IMR-90 (cell line): ENCODE measurements at regions not wholly inside any gene's neighbourhood (a gene's known extent, or its start where the extent isn't known, plus 50 kb on each side); places are given as distances from the start of the nearest gene placed in this dataset.

Experiments
- ATAC-seq: fragments of 200-7000 bp; cut with Tn5 transposase; 2 replicates; pipeline ENCODE4 v1.9.1; 2020; ENCODE audit warnings: low read depth, mild to moderate bottlenecking, moderate library complexity
- BruUV-seq: library from RNA; stranded (reverse); fragments of 400-500 nt; replicated peaks from 2 replicates; lab custom pipeline; 2021; lab: Mats Ljungman, UMichigan
- CTCF ChIA-PET: fragments of 300-600 bp; formaldehyde crosslinking; extraction: SDS; loops from one replicate; lab custom pipeline; 2021; ENCODE audit warnings: antibody characterized with exemption; lab: Yijun Ruan, JAX
- POLR2A ChIA-PET: fragments of 300-600 bp; sonication (Branson Sonifier 250); formaldehyde crosslinking; loops from one replicate; lab custom pipeline; 2022; ENCODE audit warnings: antibody characterized with exemption; ENCODE audit not compliant: unreplicated experiment; lab: Charles Lee
- DNase-seq: peaks from one replicate; pipeline ENCODE4 v3.0.0; 2013
- H2AFZ ChIP-seq: replicated peaks from 2 replicates; pipeline ENCODE3; 2013; ENCODE audit warnings: low read length, mild to moderate bottlenecking; ENCODE audit not compliant: poor library complexity
- H2AK5ac ChIP-seq: 2 replicates; pipeline ENCODE4 v1.6.1; 2013; ENCODE audit warnings: low read depth, low read length, inconsistent platforms
- H2AK9ac ChIP-seq: replicated peaks from 2 replicates; pipeline ENCODE3; 2013; ENCODE audit warnings: mild to moderate bottlenecking, low read depth, low read length, moderate library complexity; ENCODE audit not compliant: poor library complexity
- H2BK120ac ChIP-seq: 2 replicates; pipeline ENCODE4 v1.6.1; 2013; ENCODE audit warnings: low read depth, low read length, inconsistent platforms
- H2BK15ac ChIP-seq: 3 replicates; pipeline ENCODE4 v1.6.1; 2013; ENCODE audit warnings: low read depth, low read length, inconsistent platforms
- H2BK20ac ChIP-seq: 2 replicates; pipeline ENCODE4 v1.6.1; 2013; ENCODE audit warnings: low read depth, mild to moderate bottlenecking, inconsistent platforms, low read length, moderate library complexity
- H2BK5ac ChIP-seq: 2 replicates; pipeline ENCODE4 v1.6.1; 2013; ENCODE audit warnings: mild to moderate bottlenecking, low read depth, low read length, inconsistent platforms; ENCODE audit not compliant: poor library complexity, severe bottlenecking
- H3K14ac ChIP-seq: replicated peaks from 2 replicates; pipeline ENCODE4 v1.6.1; 2013; ENCODE audit warnings: low read depth, low read length, inconsistent platforms
- H3K18ac ChIP-seq: 2 replicates; pipeline ENCODE4 v1.6.1; 2013; ENCODE audit warnings: low read depth, low read length, control low read depth
- H3K23ac ChIP-seq: 2 replicates; pipeline ENCODE4 v1.6.1; 2013; ENCODE audit warnings: low read depth, low read length, inconsistent platforms
- H3K27ac ChIP-seq: 2 replicates; pipeline ENCODE4 v1.5.1; 2013; ENCODE audit warnings: mild to moderate bottlenecking, control low read depth, low read length; ENCODE audit not compliant: insufficient read depth
- H3K27me3 ChIP-seq: 2 replicates; pipeline ENCODE4 v1.6.1; 2013; ENCODE audit warnings: low read length; ENCODE audit not compliant: control insufficient read depth, insufficient read depth
- H3K36me3 ChIP-seq: 2 replicates; pipeline ENCODE4 v1.6.1; 2013; ENCODE audit warnings: low read length, mixed read lengths; ENCODE audit not compliant: control insufficient read depth, insufficient read depth
- H3K4ac ChIP-seq: 2 replicates; pipeline ENCODE4 v1.6.1; 2013; ENCODE audit warnings: low read depth, low read length, inconsistent platforms
- H3K4me1 ChIP-seq: 2 replicates; pipeline ENCODE4 v1.6.1; 2013; ENCODE audit warnings: low read length, mixed read lengths; ENCODE audit not compliant: control insufficient read depth, insufficient read depth
- H3K4me2 ChIP-seq: 2 replicates; pipeline ENCODE4 v1.6.1; 2013; ENCODE audit warnings: low read depth, mild to moderate bottlenecking, control low read depth, low read length, moderate library complexity
- H3K4me3 ChIP-seq: 2 replicates; pipeline ENCODE4 v1.5.1; 2013; ENCODE audit warnings: low read depth, mild to moderate bottlenecking, control low read depth, low read length, moderate library complexity; ENCODE audit not compliant: insufficient read depth
- H3K56ac ChIP-seq: 2 replicates; pipeline ENCODE4 v1.6.1; 2013; ENCODE audit warnings: low read length, inconsistent platforms; ENCODE audit not compliant: insufficient read depth; ENCODE audit errors: extremely low read depth
- H3K79me1 ChIP-seq, 2 experiments: 2 replicates each; pipeline ENCODE4 v1.6.1; 2013; ENCODE audit warnings: low read length in 2 of 2, inconsistent platforms in 1 of 2, low read depth in 1 of 2
- H3K9ac ChIP-seq: 2 replicates; pipeline ENCODE4 v1.6.1; 2013; ENCODE audit warnings: low read depth, low read length, control low read depth
- H3K9me1 ChIP-seq: 2 replicates; pipeline ENCODE4 v1.6.1; 2013; ENCODE audit warnings: low read length, inconsistent platforms; ENCODE audit not compliant: insufficient read depth
- H3K9me3 ChIP-seq: 2 replicates; pipeline ENCODE4 v1.6.1; 2013; ENCODE audit warnings: low read length; ENCODE audit not compliant: control insufficient read depth, insufficient read depth
- H4K20me1 ChIP-seq: 2 replicates; pipeline ENCODE4 v1.6.1; 2013; ENCODE audit warnings: low read length, inconsistent platforms; ENCODE audit not compliant: insufficient read depth
- H4K5ac ChIP-seq: 2 replicates; pipeline ENCODE4 v1.6.1; 2013; ENCODE audit warnings: mild to moderate bottlenecking, low read depth, low read length, control low read depth
- H4K8ac ChIP-seq, 2 experiments: 2 replicates each; pipeline ENCODE4 v1.6.1; 2013; ENCODE audit warnings: low read depth in 2 of 2, low read length in 2 of 2, control low read depth in 1 of 2, inconsistent platforms in 1 of 2
- H4K91ac ChIP-seq: 2 replicates; pipeline ENCODE4 v1.6.1; 2013; ENCODE audit warnings: low read depth, low read length, inconsistent platforms; ENCODE audit not compliant: insufficient read depth
- BHLHE40 ChIP-seq: fragments of 150-350 bp; IDR thresholded peaks from 2 replicates; pipeline ENCODE4 v1.6.1; 2016; ENCODE audit warnings: mild to moderate bottlenecking, low read depth, low read length
- CEBPB ChIP-seq: IDR thresholded peaks from 2 replicates; pipeline ENCODE4 v1.6.1; 2012; ENCODE audit warnings: low read depth, low read length, improper control_type of control experiment
- CHD1 ChIP-seq: IDR thresholded peaks from 2 replicates; pipeline ENCODE4 v1.6.1; 2012; ENCODE audit warnings: low read depth, low read length, improper control_type of control experiment
- FOS ChIP-seq: fragments of 150-350 bp; IDR thresholded peaks from 2 replicates; pipeline ENCODE4 v1.6.1; 2016; ENCODE audit warnings: low read depth, low read length
- MAFK ChIP-seq: IDR thresholded peaks from 2 replicates; pipeline ENCODE4 v1.6.1; 2012; ENCODE audit warnings: low read depth, low read length, improper control_type of control experiment
- MAZ ChIP-seq: IDR thresholded peaks from 2 replicates; pipeline ENCODE4 v1.6.1; 2012; ENCODE audit warnings: low read depth, mild to moderate bottlenecking, low read length, improper control_type of control experiment, moderate library complexity, borderline replicate concordance
- MXI1 ChIP-seq: IDR thresholded peaks from 2 replicates; pipeline ENCODE4 v1.6.1; 2012; ENCODE audit warnings: low read depth, mild to moderate bottlenecking, low read length, moderate library complexity, borderline replicate concordance
- NFE2L2 ChIP-seq: fragments of 150-350 bp; IDR thresholded peaks from 2 replicates; pipeline ENCODE4 v1.6.1; 2016; ENCODE audit warnings: low read depth, mild to moderate bottlenecking, low read length
- POLR2A ChIP-seq: IDR thresholded peaks from 2 replicates; pipeline ENCODE4 v1.6.1; 2012; ENCODE audit warnings: mild to moderate bottlenecking, low read depth, low read length
- RAD21 ChIP-seq: IDR thresholded peaks from 2 replicates; pipeline ENCODE4 v1.6.1; 2012; ENCODE audit warnings: low read length, improper control_type of control experiment
- RCOR1 ChIP-seq: IDR thresholded peaks from 2 replicates; pipeline ENCODE4 v1.6.1; 2012; ENCODE audit warnings: mild to moderate bottlenecking, low read length, improper control_type of control experiment; ENCODE audit not compliant: insufficient replicate concordance
- RFX5 ChIP-seq: IDR thresholded peaks from 2 replicates; pipeline ENCODE4 v1.8.0; 2012; ENCODE audit warnings: low read depth, mild to moderate bottlenecking, low read length, moderate library complexity
- SMC3 ChIP-seq: fragments of 150-350 bp; IDR thresholded peaks from 2 replicates; pipeline ENCODE4 v1.6.1; 2016; ENCODE audit warnings: low read depth, mild to moderate bottlenecking, antibody characterized with exemption, low read length, moderate library complexity
- USF2 ChIP-seq: fragments of 150-350 bp; IDR thresholded peaks from 2 replicates; pipeline ENCODE4 v1.6.1; 2017; ENCODE audit warnings: mild to moderate bottlenecking, antibody characterized with exemption, low read length, low read depth
- WGBS, 2 experiments: methylation state at CpG; one replicate each; pipeline versions ENCODE4 v1.1.5 to v1.1.7; 2013; ENCODE audit warnings: missing lambda C conversion rate in 2 of 2; ENCODE audit not compliant: insufficient read length in 1 of 2; ENCODE audit errors: extremely low coverage in 2 of 2; 5-methylcytosine and 5-hydroxymethylcytosine counted together
- dilution Hi-C: fragments of 300-500 bp; cut with HindIII; formaldehyde crosslinking; loops from one replicate; pipeline ENCODE4 v1.14.3; 2018; ENCODE audit warnings: low sequenced_read_pairs; ENCODE audit not compliant: unreplicated experiment
- in situ Hi-C: fragments of 300-500 bp; cut with MboI; formaldehyde crosslinking; loops from 3 replicates; pipeline ENCODE4 v1.14.3; 2019; ENCODE audit warnings: low sequenced_read_pairs, inconsistent platforms, mixed read lengths
- intact Hi-C: fragments of 100-400 bp; cut with micrococcal nuclease; formaldehyde crosslinking; loops from 2 replicates; pipeline ENCODE4 v1.10.0; 2022
- TF ChIP-seq, protein P1 (sequence below): conservative IDR thresholded peaks from 2 replicates; pipeline ENCODE4 v1.5.1; 2012; ENCODE audit warnings: mild to moderate bottlenecking, low read depth, low read length, improper control_type of control experiment
- TF ChIP-seq, protein P2 (sequence below): fragments of 150-350 bp; IDR thresholded peaks from 2 replicates; pipeline ENCODE4 v1.6.1; 2016; ENCODE audit warnings: low read depth, mild to moderate bottlenecking, low read length, moderate library complexity, borderline replicate concordance

- Histone ChIP-seq H3K56ac (no peak overlapping the region), H3K18ac (no peak overlapping the region), H4K5ac (no peak overlapping the region), H2AFZ (no peak overlapping the region), H4K91ac (no peak overlapping the region), H3K27ac (no peak overlapping the region), H3K4ac (no peak overlapping the region), H2BK20ac (no peak overlapping the region), H2AK9ac (no peak overlapping the region), H3K4me1 (no peaks in the 10 kb centered on the region), H4K8ac (no peak overlapping the region), H2BK5ac (no peak overlapping the region), H2BK120ac (no peak overlapping the region), H4K20me1 (no peaks in the 10 kb centered on the region), H2AK5ac (no peak overlapping the region), H3K9ac (no peak overlapping the region), H2BK15ac (no peak overlapping the region), H3K36me3 (no peaks in the 10 kb centered on the region), H3K9me1 (no peaks in the 10 kb centered on the region), H3K23ac (no peak overlapping the region), H3K14ac (no peak overlapping the region), H3K27me3 (no peaks in the 10 kb centered on the region), H3K9me3 (peaks cover 16% of the 10 kb centered on the region), H3K79me1 (no peaks in the 10 kb centered on the region), H3K4me2 (no peak overlapping the region), H3K4me3 (no peak overlapping the region)
- intact Hi-C loops = no loop called here
- no TSS peak for BruUV-seq
- in situ Hi-C loops = no loop called here
- WGBS, 2 experiments = 47% methylated on average over 3 of the region's 6 CpGs; no CpG with 5 or more reads in 1 of the 2 experiments
- ATAC-seq (no peak), DNase-seq (no peak)
- POLR2A ChIA-PET = no interaction called here
- dilution Hi-C loops = no loop called here
- CTCF ChIA-PET = no interaction called here
- TF ChIP-seq RFX5 = no peak
- TF ChIP-seq CHD1 = no peak
- TF ChIP-seq MXI1 = no peak
- TF ChIP-seq RCOR1 = no peak
- no peak for TF ChIP-seq POLR2A
- TF ChIP-seq, protein P1, sequence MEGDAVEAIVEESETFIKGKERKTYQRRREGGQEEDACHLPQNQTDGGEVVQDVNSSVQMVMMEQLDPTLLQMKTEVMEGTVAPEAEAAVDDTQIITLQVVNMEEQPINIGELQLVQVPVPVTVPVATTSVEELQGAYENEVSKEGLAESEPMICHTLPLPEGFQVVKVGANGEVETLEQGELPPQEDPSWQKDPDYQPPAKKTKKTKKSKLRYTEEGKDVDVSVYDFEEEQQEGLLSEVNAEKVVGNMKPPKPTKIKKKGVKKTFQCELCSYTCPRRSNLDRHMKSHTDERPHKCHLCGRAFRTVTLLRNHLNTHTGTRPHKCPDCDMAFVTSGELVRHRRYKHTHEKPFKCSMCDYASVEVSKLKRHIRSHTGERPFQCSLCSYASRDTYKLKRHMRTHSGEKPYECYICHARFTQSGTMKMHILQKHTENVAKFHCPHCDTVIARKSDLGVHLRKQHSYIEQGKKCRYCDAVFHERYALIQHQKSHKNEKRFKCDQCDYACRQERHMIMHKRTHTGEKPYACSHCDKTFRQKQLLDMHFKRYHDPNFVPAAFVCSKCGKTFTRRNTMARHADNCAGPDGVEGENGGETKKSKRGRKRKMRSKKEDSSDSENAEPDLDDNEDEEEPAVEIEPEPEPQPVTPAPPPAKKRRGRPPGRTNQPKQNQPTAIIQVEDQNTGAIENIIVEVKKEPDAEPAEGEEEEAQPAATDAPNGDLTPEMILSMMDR = no peak
- no peak for TF ChIP-seq FOS
- no peak for TF ChIP-seq MAZ
- TF ChIP-seq NFE2L2 = no peak
- TF ChIP-seq, protein P2, sequence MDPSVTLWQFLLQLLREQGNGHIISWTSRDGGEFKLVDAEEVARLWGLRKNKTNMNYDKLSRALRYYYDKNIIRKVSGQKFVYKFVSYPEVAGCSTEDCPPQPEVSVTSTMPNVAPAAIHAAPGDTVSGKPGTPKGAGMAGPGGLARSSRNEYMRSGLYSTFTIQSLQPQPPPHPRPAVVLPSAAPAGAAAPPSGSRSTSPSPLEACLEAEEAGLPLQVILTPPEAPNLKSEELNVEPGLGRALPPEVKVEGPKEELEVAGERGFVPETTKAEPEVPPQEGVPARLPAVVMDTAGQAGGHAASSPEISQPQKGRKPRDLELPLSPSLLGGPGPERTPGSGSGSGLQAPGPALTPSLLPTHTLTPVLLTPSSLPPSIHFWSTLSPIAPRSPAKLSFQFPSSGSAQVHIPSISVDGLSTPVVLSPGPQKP = no peak
- TF ChIP-seq RAD21 = no peak
- TF ChIP-seq USF2 = no peak
- no peak for TF ChIP-seq BHLHE40
- no peak for TF ChIP-seq CEBPB
- no peak for TF ChIP-seq SMC3
- TF ChIP-seq MAFK = no peak
These were observed 240.0 kb downstream of the AACS start for GRCh38 chr12:125305231-125305630.
